ENCODE measurements at regions not wholly inside any gene's neighbourhood (a gene's known extent, or its start where the extent isn't known, plus 50 kb on each side); places are given as distances from the start of the nearest gene placed in this dataset.

GRCh38 chr18:65415098-65415497 is 335.7 kb upstream of the CDH7 start:
- TF ChIP-seq, protein P1, sequence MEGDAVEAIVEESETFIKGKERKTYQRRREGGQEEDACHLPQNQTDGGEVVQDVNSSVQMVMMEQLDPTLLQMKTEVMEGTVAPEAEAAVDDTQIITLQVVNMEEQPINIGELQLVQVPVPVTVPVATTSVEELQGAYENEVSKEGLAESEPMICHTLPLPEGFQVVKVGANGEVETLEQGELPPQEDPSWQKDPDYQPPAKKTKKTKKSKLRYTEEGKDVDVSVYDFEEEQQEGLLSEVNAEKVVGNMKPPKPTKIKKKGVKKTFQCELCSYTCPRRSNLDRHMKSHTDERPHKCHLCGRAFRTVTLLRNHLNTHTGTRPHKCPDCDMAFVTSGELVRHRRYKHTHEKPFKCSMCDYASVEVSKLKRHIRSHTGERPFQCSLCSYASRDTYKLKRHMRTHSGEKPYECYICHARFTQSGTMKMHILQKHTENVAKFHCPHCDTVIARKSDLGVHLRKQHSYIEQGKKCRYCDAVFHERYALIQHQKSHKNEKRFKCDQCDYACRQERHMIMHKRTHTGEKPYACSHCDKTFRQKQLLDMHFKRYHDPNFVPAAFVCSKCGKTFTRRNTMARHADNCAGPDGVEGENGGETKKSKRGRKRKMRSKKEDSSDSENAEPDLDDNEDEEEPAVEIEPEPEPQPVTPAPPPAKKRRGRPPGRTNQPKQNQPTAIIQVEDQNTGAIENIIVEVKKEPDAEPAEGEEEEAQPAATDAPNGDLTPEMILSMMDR (IDR thresholded peaks at IDR 0.05; ENCODE audit: borderline replicate concordance), result no peak
- Histone ChIP-seq H3K4me3 (no peak overlapping the region), H3K27me3 (ENCODE audit: low read depth) (no peaks in the 10 kb centered on the region), H3K4me1 (no peaks in the 10 kb centered on the region), H3K36me3 (no peaks in the 10 kb centered on the region), H3K27ac (replicated peaks) (no peak overlapping the region), H3K9me3 (replicated peaks) (peaks cover 31% of the 10 kb centered on the region)
- no peak for DNase-seq
- intact Hi-C loops (cut with micrococcal nuclease), result no loop called here

DNA sequence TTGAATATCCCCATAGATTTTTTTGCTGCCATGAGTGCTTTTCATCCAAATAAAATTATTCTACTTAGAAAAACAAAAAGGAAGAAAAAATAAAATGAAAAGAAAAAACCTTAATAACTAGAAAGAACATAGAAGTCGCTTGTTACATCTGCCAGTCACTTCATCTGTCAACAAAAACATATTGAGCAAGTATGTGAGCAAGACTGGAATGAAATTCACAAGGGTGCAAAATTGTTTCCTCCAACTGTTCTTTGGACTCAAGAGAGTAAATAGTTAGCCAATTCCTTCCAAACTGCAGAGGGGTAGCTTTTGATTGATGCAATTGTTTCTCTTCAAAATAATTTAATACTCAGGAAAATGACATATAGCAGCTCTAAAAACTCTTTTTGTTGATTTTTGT is 336.3 kb upstream of the CDH7 start:
- Histone ChIP-seq H3K27ac (replicated peaks) (no peak overlapping the region), H3K4me3 (no peak overlapping the region), H3K36me3 (no peaks in the 10 kb centered on the region), H3K4me1 (no peaks in the 10 kb centered on the region), H3K27me3 (ENCODE audit: low read depth) (no peaks in the 10 kb centered on the region), H3K9me3 (replicated peaks) (peaks cover 28% of the 10 kb centered on the region)
- DNase-seq, result no peak
- intact Hi-C loops (cut with micrococcal nuclease), result no loop called here
- TF ChIP-seq, protein P1 (IDR thresholded peaks at IDR 0.05; ENCODE audit: borderline replicate concordance), result no peak

DNA sequence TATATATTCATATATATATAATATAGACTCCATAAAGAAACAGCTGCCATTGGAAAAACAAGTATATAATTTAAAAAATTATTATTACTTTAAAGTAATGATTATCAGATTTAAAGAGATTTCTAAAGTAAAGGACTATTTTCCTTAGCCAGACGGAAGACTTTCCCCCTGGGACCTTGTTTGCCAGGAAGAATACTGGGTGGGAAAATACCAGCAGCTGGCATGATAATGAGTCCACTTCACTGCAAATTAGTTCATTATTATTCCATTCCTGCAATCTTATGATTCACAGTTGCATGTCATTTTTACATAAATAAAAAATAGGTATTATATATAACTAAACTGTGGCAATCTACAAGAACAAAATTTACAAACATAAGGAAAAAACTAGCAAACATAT is 339.8 kb upstream of the CDH7 start:
- intact Hi-C loops (cut with micrococcal nuclease), result no loop called here
- H3K27ac ChIP-seq (replicated peaks), result no peak overlapping the region
- no peaks in the 10 kb centered on the region for H3K36me3 ChIP-seq
- H3K27me3 ChIP-seq (ENCODE audit: low read depth), result no peaks in the 10 kb centered on the region
- H3K4me1 ChIP-seq, result no peaks in the 10 kb centered on the region
- TF ChIP-seq, protein P1 (IDR thresholded peaks at IDR 0.05; ENCODE audit: borderline replicate concordance), result no peak
- no peak for DNase-seq
- H3K4me3 ChIP-seq, result no peak overlapping the region
- peaks cover under 1% of the 10 kb centered on the region for H3K9me3 ChIP-seq (replicated peaks)

GRCh38 chr18:65409261-65409660 is 341.6 kb upstream of the CDH7 start:
- no peak for DNase-seq

DNA sequence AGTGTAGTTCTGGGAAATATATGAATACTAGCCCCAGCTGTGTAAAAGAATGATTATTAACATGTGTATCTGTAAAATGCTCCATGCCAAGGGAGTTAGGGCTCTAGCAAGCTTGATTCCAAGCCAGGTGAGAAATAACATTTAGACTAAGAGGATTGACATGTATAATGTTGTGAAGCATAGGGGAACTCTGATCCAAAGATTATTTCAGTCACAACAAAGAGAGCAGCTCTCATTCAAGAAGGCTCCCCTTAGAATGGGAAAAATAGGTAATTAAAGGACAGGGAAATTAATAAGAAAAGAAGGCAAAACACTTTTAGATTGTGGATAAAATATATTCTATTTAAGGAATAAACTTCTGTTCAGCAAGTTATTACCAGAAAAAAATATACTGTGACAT is 347.3 kb upstream of the CDH7 start:
- DNase-seq, result no peak
- TF ChIP-seq, protein P1 (IDR thresholded peaks at IDR 0.05; ENCODE audit: borderline replicate concordance), result no peak
- H3K4me1 ChIP-seq, result no peaks in the 10 kb centered on the region
- H3K4me3 ChIP-seq, result no peak overlapping the region
- H3K27ac ChIP-seq (replicated peaks), result no peak overlapping the region
- no peaks in the 10 kb centered on the region for H3K36me3 ChIP-seq
- intact Hi-C loops (cut with micrococcal nuclease), result no loop called here
- H3K9me3 ChIP-seq (replicated peaks), result no peaks in the 10 kb centered on the region
- no peaks in the 10 kb centered on the region for H3K27me3 ChIP-seq (ENCODE audit: low read depth)

More at GRCh38 chr18:65409261-65409660, 341.6 kb upstream of the CDH7 start:
- Histone ChIP-seq H3K27me3 (ENCODE audit: low read depth) (no peaks in the 10 kb centered on the region), H3K9me3 (replicated peaks) (no peaks in the 10 kb centered on the region), H3K4me1 (no peaks in the 10 kb centered on the region), H3K4me3 (no peak overlapping the region), H3K27ac (replicated peaks) (no peak overlapping the region), H3K36me3 (no peaks in the 10 kb centered on the region)
- TF ChIP-seq, protein P1 (IDR thresholded peaks at IDR 0.05; ENCODE audit: borderline replicate concordance), result no peak
- intact Hi-C loops (cut with micrococcal nuclease), result no loop called here

- H3K4me1 ChIP-seq, result no peaks in the 10 kb centered on the region
Observed at GRCh38 chr18:65399091-65399490, 351.7 kb upstream of the CDH7 start.

More at GRCh38 chr18:65399091-65399490, 351.7 kb upstream of the CDH7 start:
- Histone ChIP-seq H3K36me3 (no peaks in the 10 kb centered on the region), H3K27ac (replicated peaks) (no peak overlapping the region), H3K27me3 (ENCODE audit: low read depth) (no peaks in the 10 kb centered on the region), H3K9me3 (replicated peaks) (no peaks in the 10 kb centered on the region), H3K4me3 (no peak overlapping the region)
- TF ChIP-seq, protein P1 (IDR thresholded peaks at IDR 0.05; ENCODE audit: borderline replicate concordance), result no peak
- DNase-seq, result no peak
- intact Hi-C loops (cut with micrococcal nuclease), result no loop called here
